ENCODE measurements at regions not wholly inside any gene's neighbourhood (a gene's known extent, or its start where the extent isn't known, plus 50 kb on each side); places are given as distances from the start of the nearest gene placed in this dataset.
A peak's percentile ranks its signal among the peaks of the same experiment; 100 is the strongest.

DNA sequence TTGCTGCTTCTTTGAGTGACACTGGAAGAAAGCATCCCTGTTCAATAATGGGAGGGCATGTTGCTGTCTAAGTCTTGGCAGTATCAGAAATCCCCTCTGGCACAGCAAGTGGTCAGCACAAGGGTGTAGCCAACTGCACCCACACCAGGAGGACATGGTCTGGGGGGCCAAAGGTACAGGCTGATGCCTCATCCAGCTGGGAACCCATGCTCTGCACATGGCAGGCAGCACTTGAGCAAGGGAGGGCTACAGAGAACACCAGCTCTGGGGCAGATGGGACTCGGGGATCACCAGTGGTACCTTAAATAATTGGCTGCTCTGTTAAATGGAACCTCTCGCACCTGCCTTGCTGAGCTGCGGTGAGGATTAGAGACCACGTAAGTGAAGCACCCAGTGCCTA lies 265.2 kb downstream of the SYK start:
- DNase-seq (ENCODE audit: low read depth, low spot score), result no peak

- no peak for DNase-seq (ENCODE audit: low read depth, low spot score)
Measured at GRCh38 chr9:91067306-91067860, 265.8 kb downstream of the SYK start.

DNA sequence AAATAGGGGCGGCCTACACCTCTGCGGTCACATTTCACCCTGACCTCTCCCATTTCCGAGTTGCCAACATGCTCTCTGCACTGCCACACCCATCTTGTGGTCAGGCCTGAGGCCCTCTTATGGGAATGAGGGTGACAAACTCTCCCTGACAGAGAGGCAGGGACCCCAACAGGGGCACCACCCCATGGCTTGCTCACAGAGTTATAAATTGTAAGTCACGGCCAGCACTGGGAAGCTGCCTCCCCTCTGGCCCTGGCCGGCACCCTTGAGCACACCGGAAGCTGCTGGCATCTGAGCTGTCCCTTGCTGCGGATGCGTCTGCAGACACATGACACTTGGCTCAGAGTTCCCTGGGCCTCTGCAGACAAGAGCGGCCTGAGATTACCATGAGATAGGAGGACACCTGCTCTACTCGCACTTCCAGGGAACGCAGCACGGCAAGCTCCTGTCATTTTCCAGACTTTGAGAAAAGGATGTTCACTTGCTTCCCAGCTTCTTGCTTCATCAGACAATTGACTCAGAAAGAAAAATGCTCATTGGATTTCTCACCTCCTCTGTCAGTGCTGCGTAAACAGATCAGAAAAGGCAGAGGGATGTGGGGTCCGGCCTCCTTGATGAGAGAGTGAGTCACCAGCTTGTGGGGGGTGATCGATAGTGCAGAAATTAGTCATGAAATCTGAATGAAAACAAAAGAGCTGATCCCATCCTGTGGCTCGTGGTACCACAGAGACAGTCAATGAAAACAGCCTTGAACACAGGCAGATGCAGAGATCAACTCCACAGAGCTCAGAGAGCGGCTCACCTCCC lies 269.8 kb downstream of the SYK start:
- no peak for DNase-seq (ENCODE audit: low read depth, low spot score)

DNA sequence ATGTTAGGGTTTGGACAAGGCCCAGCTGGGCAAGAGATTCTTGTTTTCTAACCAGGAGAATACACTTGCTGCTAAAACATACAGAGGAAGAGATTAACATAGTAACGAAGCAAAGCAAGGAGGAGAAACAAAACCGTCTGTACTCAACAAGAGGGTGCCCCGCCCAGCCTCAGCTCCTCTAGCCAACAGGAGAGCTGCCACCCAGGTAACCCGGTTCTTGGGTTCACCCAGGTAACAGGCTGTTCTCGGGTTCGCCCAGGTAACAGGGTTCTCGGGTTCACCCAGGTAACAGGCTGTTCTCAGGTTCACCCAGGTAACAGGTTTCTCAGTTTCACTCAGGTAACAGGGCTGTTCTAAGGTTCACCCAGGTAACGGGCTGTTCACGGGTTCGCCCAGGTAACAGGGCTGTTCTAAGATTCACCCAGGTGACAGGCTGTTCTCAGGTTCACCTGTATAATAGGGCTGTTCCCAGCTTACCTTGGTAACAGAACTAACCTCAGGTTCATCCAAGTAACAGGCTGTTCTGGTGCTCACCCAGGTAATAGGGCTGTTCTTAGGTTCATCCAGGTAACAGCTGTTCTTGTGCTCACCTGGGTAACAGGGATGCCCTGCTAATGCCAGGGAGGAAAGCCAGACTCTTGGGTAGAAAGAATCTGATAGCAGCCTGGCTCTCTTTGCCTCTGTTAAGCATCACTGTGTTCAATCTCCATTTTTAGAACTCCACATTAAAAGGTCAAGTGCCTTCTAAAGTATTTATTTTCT lies 271.6 kb downstream of the SYK start:
- DNase-seq (ENCODE audit: low read depth, low spot score), result no peak

DNA sequence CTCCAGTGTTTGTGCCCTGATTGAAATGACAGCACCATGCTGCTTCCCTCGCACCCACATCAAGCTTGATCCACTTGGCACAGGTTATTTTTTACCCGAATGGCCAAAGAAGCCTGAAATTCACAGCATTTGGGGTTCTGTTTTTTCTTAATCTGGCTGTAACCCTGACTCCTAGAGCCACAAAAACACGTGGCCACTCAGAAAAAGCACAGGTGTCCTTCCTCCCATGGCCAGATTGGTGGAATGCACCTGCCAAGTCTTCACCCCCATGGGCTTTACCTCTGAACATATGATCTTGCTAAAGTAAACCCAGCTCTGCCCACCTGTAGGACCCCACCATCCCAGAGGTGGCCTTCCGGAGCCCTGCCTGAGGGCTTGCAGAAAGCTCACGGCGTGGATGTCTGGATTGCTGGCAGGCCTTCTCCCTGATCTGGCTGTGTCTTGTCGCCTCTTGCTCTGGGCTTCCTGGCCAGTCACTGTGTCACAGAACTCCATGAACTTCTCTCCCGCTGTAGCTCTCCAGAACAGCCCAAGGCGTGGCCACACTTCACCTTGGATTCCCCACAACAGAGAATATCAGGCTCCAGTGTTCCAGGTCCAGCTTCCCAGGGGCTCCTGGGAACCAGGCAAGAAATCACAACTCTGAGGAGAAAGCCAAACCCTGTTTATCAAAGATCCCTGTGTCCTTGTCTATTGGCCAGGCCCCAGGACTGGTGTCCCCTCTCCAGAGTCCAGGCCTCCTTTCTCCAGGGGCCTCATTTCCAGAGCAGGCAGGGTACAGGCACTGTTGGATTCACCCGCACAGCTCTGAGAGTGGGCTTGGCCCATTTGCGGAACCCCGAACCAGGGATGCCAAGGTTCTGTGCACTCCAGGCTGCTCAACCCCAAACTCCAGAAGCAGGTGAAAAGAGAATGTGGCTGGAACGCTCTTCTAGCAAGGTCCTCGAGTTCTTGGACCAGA lies 272.5 kb downstream of the SYK start:
- no peak for DNase-seq (ENCODE audit: low read depth, low spot score)

DNA sequence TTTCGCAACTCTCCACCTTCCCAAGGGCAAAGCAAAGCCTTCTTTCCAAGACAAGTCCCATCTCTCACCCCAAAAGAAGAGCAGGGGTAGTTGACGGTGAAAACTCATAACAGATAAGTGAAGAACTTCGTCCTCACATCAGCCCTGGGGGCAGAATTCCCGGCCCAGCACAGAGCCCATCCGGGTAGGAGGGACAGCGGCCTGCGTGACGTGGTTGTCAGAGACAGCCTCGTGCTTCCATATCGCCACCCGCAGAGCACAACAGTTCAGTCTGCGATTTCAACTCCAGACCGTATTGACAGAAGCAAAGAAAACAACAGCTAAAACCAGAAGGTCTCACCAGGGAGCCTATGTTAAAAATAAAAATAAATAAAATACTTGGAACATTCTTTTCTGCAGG lies 273.2 kb downstream of the SYK start:
- peak; percentile 61 for DNase-seq (ENCODE audit: low read depth, low spot score)

GRCh38 chr9:91075279-91075678 lies 273.7 kb downstream of the SYK start:
- DNase-seq (ENCODE audit: low read depth, low spot score), result peak; percentile 82

DNA sequence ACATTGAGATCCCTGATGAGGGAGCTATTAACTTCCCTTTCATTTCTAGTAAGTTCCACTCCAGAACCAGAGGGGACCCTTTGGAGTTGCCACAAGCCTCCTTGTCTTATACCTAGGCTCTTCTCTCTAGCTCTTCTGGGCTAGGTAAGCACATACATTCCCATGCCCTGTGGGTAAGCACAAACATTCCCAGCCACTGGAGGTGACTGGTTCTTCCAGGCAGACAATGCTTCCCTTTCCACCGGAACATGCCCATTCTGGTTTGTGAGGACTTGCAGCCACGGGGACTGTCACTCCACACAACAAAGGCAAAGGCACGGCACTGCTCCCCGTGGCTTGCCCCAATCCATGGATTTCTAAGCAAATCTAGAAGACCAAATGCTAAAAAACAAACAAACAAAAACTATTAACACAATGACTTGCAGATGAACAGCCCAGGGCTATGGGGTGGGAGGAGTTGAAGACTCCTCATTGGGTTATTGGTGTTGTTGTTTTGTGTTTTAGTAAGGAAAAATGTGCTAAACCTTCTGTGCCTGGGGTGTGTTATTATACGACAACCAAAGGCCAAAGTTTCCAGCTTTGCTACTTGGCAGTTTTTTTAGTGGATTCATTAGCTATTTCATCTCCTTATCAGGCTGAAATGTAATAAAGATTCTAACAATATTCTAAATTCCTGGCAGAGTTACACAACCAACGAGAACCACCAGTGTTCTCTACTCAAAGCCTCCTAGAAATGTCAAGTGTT lies 276.2 kb downstream of the SYK start:
- DNase-seq (ENCODE audit: low read depth, low spot score), result peak; percentile 77

DNA sequence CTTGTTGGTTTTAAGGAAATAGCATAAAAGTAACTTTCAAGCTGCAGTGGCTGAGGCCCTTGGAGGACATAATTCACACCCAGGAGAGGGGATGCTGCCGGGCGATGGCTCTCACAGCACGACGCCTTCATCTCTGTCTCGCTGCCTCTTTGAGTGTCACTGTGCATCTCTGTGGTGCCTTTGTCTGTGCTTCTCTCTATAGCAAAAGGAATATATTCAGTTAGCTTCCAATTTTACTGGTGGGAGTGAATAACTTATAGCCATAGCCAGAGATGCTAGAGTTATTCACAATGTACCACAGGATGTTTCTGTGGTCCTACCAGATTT lies 276.7 kb downstream of the SYK start:
- DNase-seq (ENCODE audit: low read depth, low spot score), result no peak

- no peak for DNase-seq (ENCODE audit: low read depth, low spot score)
Measured at GRCh38 chr9:91082731-91083130, 279.0 kb downstream of the AUH start.

DNA sequence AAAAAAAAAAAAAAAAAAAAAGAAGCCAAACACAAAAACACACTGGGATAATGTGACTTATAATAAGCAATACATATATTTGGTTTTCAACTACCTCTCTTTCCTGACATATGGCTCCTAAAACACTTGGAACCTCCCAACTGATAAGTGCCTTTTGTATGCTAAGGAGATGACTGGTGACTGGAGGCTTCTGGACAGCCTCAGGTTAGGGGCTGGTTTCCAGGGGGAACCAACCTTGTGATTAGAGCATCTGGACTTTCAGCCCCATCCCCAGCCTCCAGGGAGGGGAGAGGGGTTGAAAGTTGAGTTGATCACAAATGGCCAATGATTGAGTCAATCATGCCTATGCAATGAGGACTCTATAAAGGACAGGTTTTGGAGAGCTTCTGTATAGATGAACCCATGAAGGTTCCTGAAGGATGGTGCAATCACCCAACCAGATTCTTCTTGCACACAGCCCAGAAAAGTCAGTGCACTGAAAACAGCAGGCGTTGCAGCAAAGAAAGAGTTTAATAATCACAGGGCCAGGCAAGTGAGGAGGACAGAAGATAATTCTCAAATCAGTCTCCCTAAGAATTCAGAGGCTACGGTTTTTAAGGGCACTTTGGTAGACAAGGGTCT lies 276.7 kb downstream of the AUH start:
- DNase-seq (ENCODE audit: low read depth, low spot score), result peak; percentile 53

DNA sequence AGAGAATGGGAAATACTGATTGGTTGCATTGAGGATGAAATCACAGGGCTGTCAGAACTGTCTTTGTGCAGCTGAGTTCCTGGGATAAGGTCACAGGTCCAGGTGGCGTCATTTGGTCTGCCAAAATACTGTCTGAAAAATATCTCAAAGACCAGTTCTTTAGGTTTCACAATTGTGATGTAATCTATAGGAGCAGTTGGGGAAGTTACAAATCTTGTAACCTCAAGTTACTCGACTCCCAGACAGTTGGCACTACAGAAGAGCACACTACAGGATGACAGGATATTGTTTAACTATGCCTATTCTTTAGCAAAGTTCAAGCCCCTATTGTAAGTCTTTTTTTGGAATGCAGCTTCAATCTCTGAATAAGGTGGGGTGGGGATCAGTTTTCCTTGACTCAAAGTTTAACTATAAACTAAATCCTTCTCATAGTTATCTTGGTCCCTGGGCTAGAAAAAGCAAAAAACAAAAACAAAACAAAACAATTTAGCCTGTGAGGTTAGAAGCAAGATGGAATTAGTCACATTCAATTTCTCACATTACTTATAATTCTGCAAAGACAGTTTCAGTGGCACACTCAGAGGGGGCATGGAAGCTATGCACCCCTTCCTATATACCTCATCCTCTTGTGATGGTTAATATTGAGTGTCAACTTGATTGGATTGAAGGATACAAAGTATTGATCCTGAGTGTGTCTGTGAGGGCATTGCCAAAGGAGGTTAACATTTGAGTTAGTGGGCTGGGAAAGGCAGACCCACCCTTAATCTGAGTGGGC lies 276.0 kb downstream of the AUH start:
- DNase-seq (ENCODE audit: low read depth, low spot score), result no peak

DNA sequence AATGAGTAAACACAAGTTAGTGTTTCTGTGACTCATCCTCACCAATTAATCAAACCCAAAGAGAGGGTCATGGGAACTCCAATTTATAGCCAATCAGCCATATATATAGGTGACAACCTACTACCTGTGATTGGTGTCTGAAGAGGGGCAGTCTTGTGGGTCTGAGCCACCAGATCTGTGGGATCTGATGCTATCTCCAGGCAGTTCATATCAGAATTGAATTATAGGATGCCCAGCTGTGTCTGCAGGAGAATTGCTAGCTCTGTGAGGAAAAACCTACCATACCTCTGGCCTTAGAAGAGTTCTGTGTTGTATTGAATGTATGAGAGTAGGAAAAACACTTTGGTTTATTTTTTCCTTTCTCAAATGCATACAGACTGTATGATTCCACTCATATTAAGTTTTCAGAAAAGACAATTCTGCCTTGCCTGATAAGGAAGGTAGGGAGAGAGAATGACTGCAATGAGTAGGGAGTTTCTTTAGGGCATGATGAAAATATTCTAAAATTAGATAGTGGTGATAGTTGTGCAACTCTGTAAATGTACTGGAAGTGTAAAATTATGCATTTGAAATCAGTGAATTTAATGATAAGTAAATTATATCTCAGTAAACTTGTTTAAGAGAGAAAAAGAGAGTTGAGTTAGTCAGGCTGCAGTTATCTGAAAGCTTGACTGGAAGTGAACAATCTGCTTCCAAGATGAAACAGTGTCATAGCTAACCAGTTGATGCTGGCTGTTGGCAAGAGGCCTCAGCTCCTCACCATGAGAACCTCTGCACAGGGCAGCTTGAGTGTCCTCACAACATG lies 274.9 kb downstream of the AUH start:
- no peak for DNase-seq (ENCODE audit: low read depth, low spot score)

- no peak for DNase-seq (ENCODE audit: low read depth, low spot score)
Measured at GRCh38 chr9:91087462-91087759, 274.3 kb downstream of the AUH start.

DNA sequence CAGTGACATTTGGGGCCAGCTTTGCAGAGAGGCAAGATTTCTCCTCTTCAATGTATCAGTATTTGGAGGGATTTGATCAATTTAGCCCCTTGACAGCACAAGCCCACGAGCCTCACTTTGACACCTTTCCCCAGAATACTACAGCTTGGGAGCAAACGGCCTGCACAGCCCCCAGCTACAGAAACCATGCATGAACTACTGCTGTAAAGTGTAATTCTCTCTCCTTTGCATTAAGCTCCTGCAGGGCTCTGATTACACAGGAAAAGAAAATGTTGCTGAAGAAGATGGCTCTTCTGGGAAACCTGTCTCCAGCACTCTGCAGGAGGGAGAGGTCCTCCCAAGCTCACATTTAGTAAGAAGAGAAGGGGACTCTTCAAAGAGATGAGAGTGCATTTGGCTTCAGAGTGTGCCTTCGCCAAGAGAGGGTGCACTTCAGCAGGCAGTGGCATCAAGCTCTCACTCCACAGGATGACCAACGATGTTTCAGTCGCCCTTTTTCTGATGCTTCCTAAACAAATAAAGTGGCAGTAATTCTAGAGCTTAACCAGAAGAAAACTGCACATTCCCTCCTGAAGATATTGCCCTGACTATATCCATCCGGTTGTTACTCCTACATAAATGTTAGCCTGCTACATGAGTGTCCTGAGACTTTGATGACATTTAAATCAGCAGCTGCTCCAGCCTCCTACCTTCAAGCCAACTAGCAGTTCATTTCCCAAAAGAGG lies 272.2 kb downstream of the AUH start:
- peak; percentile 53 for DNase-seq (ENCODE audit: low read depth, low spot score)

GRCh38 chr9:91090130-91090410 lies 271.6 kb downstream of the AUH start:
- no peak for DNase-seq (ENCODE audit: low read depth, low spot score)

GRCh38 chr9:91092214-91092613 lies 269.5 kb downstream of the AUH start:
- DNase-seq (ENCODE audit: low read depth, low spot score), result no peak

- DNase-seq (ENCODE audit: low read depth, low spot score), result no peak
Measured at GRCh38 chr9:91094324-91095088, 267.2 kb downstream of the AUH start.

Data from ELF-1 (cell line).